ENCODE measurements at regions not wholly inside any gene's neighbourhood (a gene's known extent, or its start where the extent isn't known, plus 50 kb on each side); places are given as distances from the start of the nearest gene placed in this dataset.

DNA sequence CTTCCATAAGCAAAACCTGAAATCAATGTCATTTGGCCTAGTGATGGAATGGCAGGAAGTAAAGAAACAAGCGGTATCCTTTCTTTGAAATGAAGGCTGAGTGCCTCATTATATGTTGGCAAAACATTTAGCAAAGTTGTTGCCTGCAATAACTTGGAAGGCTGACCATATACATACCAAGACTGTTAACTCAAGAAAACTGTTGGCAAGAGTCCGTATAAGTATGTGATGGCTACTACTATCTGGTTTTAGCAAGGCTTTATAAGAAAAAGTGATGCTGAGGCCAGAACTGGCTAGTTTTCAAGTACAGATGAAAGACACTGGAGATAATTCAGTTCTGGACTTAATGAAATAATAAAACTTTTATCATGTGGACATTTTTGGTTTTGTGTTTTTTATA lies 356.2 kb downstream of the ZNF521 start:
- H3K14ac ChIP-seq (ENCODE audit: low read length): no peak overlapping the region
- H4K91ac ChIP-seq (ENCODE audit: low read depth, low read length, poor library complexity): no peak overlapping the region
- H2BK5ac ChIP-seq (ENCODE audit: low read length): no peak overlapping the region
- no peaks in the 10 kb centered on the region for H3K27me3 ChIP-seq (ENCODE audit: control insufficient read depth in 3 of 3, insufficient read depth in 3 of 3, low read depth in 1 of 3, low read length in 3 of 3)
- H3K4ac ChIP-seq (ENCODE audit: low read length): no peak overlapping the region
- H3K4me2 ChIP-seq (ENCODE audit: insufficient read depth, low read length, poor library complexity, severe bottlenecking): no peak overlapping the region
- no peak overlapping the region for H2BK120ac ChIP-seq (ENCODE audit: low read depth, low read length)
- no peak overlapping the region for H3K27ac ChIP-seq (replicated peaks; ENCODE audit: low read length)
- H3K9me3 ChIP-seq (replicated peaks in 1 of 2; ENCODE audit: control insufficient read depth in 2 of 2, insufficient read depth in 1 of 2, low read depth in 1 of 2, low read length in 2 of 2): peaks cover 0 to 22% of the 10 kb centered on the region in 2 donors
- no peak overlapping the region for H2AK5ac ChIP-seq (ENCODE audit: low read depth, low read length)
- no peak overlapping the region for H3K4me3 ChIP-seq (ENCODE audit: low read length in 2 of 2)
- no peak for DNase-seq (ENCODE audit: low spot score)
- H3K79me1 ChIP-seq (ENCODE audit: low read depth, low read length): no peaks in the 10 kb centered on the region
- H3K23ac ChIP-seq (ENCODE audit: low read depth, low read length, poor library complexity): no peak overlapping the region
- peaks cover 2 to 10% of the 10 kb centered on the region in 2 donors for H3K4me1 ChIP-seq (ENCODE audit: control insufficient read depth in 2 of 2, insufficient read depth in 1 of 2, low read depth in 1 of 2, low read length in 2 of 2)
- no CpG with 5 or more reads among the region's 2 CpGs for WGBS, 2 donors (ENCODE audit: extremely low coverage in 2 of 2, insufficient read length in 2 of 2, insufficient replicate concordance in 1 of 2)
- H2AFZ ChIP-seq (ENCODE audit: low read length): no peak overlapping the region
- H3K9ac ChIP-seq (ENCODE audit: low read depth, low read length, poor library complexity): no peak overlapping the region
- no peak overlapping the region for H2BK15ac ChIP-seq (ENCODE audit: low read length)
- no peak overlapping the region for H3K18ac ChIP-seq (ENCODE audit: low read length)
- no peaks in the 10 kb centered on the region for H3K36me3 ChIP-seq (replicated peaks in 1 of 2; ENCODE audit: control insufficient read depth in 2 of 2, insufficient read depth in 2 of 2, low read length in 2 of 2)
- H2BK12ac ChIP-seq (ENCODE audit: low read length): no peak overlapping the region
- H4K8ac ChIP-seq (ENCODE audit: low read depth, low read length): no peak overlapping the region

DNA sequence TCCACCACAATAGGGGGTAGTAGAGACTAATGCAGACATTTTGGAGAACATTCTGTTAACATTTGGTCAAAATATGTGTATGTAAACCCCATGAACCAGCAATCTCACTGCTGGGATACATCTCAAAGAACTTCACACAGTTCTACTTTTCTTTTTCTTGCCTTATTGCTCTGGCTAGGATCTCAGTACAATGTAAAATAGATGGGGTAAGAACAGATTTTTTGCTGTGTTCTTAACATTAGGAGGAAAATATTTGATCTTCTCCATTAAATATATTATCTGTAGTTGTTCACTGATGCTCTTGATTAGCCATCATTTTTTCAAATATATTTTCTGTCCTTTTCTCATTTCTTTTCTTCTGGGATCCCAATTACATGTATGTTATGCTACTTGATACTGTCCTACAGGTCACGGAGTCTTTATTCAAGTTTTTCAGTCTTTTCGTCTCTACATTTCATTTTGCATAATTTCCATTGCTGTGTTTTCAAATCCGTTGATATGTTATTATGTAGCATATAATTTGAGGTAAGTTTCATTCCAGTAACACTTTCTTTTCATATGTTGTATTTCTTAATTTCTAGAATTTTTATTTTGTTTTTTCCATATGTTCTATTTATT lies 352.2 kb downstream of the ZNF521 start:
- Histone ChIP-seq H3K9me3 (replicated peaks in 1 of 2; ENCODE audit: control insufficient read depth in 2 of 2, insufficient read depth in 1 of 2, low read depth in 1 of 2, low read length in 2 of 2) (peaks cover 0 to 20% of the 10 kb centered on the region in 2 donors), H2AK5ac (ENCODE audit: low read depth, low read length) (no peak overlapping the region), H4K8ac (ENCODE audit: low read depth, low read length) (no peak overlapping the region), H3K79me1 (ENCODE audit: low read depth, low read length) (no peaks in the 10 kb centered on the region), H3K4ac (ENCODE audit: low read length) (no peak overlapping the region), H2AFZ (ENCODE audit: low read length) (no peak overlapping the region), H3K9ac (ENCODE audit: low read depth, low read length, poor library complexity) (no peak overlapping the region), H3K18ac (ENCODE audit: low read length) (no peak overlapping the region), H3K4me3 (ENCODE audit: low read length in 2 of 2) (no peak overlapping the region), H3K27me3 (ENCODE audit: control insufficient read depth in 3 of 3, insufficient read depth in 3 of 3, low read depth in 1 of 3, low read length in 3 of 3) (no peaks in the 10 kb centered on the region), H3K23ac (ENCODE audit: low read depth, low read length, poor library complexity) (no peak overlapping the region), H4K91ac (ENCODE audit: low read depth, low read length, poor library complexity) (no peak overlapping the region), H3K36me3 (replicated peaks in 1 of 2; ENCODE audit: control insufficient read depth in 2 of 2, insufficient read depth in 2 of 2, low read length in 2 of 2) (no peaks in the 10 kb centered on the region), H2BK5ac (ENCODE audit: low read length) (no peak overlapping the region), H3K14ac (ENCODE audit: low read length) (no peak overlapping the region), H3K27ac (replicated peaks; ENCODE audit: low read length) (no peak overlapping the region), H2BK15ac (ENCODE audit: low read length) (no peak overlapping the region), H2BK120ac (ENCODE audit: low read depth, low read length) (no peak overlapping the region), H2BK12ac (ENCODE audit: low read length) (no peak overlapping the region), H3K4me1 (ENCODE audit: control insufficient read depth in 2 of 2, insufficient read depth in 1 of 2, low read depth in 1 of 2, low read length in 2 of 2) (no peaks in the 10 kb centered on the region), H3K4me2 (ENCODE audit: insufficient read depth, low read length, poor library complexity, severe bottlenecking) (no peak overlapping the region)
- no peak for DNase-seq (ENCODE audit: low spot score)
- no CpG with 5 or more reads among the region's 3 CpGs for WGBS, 2 donors (ENCODE audit: extremely low coverage in 2 of 2, insufficient read length in 2 of 2, insufficient replicate concordance in 1 of 2)

DNA sequence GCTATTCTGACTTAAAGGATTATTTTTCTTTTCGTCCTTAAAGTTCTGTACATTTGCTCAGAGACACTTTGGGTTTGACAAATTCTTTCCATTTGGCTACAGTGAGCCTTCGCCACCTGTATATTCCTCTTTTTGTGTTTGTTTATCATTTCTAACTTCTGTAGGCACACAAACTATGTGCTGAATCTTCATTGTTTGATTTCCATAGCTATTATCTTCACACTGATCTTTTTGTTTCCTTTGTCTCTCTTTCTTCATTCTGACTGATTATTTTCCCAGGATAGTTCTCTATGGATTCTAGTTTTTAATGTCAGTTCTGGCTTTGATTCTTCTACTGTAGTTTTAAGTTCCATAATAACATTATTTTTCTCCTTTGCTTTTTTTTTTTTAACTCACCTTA lies 350.2 kb downstream of the ZNF521 start:
- no peak overlapping the region for H3K23ac ChIP-seq (ENCODE audit: low read depth, low read length, poor library complexity)
- H3K14ac ChIP-seq (ENCODE audit: low read length): no peak overlapping the region
- peaks cover 2 to 9% of the 10 kb centered on the region in 2 donors for H3K4me1 ChIP-seq (ENCODE audit: control insufficient read depth in 2 of 2, insufficient read depth in 1 of 2, low read depth in 1 of 2, low read length in 2 of 2)
- H2BK15ac ChIP-seq (ENCODE audit: low read length): no peak overlapping the region
- no peaks in the 10 kb centered on the region for H3K36me3 ChIP-seq (replicated peaks in 1 of 2; ENCODE audit: control insufficient read depth in 2 of 2, insufficient read depth in 2 of 2, low read length in 2 of 2)
- WGBS, 2 donors (ENCODE audit: extremely low coverage in 2 of 2, insufficient read length in 2 of 2, insufficient replicate concordance in 1 of 2): no CpG with 5 or more reads among the region's 2 CpGs
- H2AK5ac ChIP-seq (ENCODE audit: low read depth, low read length): no peak overlapping the region
- H2AFZ ChIP-seq (ENCODE audit: low read length): no peak overlapping the region
- no peak overlapping the region for H3K4me3 ChIP-seq (ENCODE audit: low read length in 2 of 2)
- no peak overlapping the region for H3K27ac ChIP-seq (replicated peaks; ENCODE audit: low read length)
- peaks cover 0 to 19% of the 10 kb centered on the region in 2 donors for H3K9me3 ChIP-seq (replicated peaks in 1 of 2; ENCODE audit: control insufficient read depth in 2 of 2, insufficient read depth in 1 of 2, low read depth in 1 of 2, low read length in 2 of 2)
- H4K8ac ChIP-seq (ENCODE audit: low read depth, low read length): no peak overlapping the region
- no peak overlapping the region for H2BK120ac ChIP-seq (ENCODE audit: low read depth, low read length)
- H2BK5ac ChIP-seq (ENCODE audit: low read length): no peak overlapping the region
- no peak for DNase-seq (ENCODE audit: low spot score)
- no peak overlapping the region for H3K4me2 ChIP-seq (ENCODE audit: insufficient read depth, low read length, poor library complexity, severe bottlenecking)
- no peaks in the 10 kb centered on the region for H3K27me3 ChIP-seq (ENCODE audit: control insufficient read depth in 3 of 3, insufficient read depth in 3 of 3, low read depth in 1 of 3, low read length in 3 of 3)
- H3K79me1 ChIP-seq (ENCODE audit: low read depth, low read length): no peaks in the 10 kb centered on the region
- H4K91ac ChIP-seq (ENCODE audit: low read depth, low read length, poor library complexity): no peak overlapping the region
- H3K18ac ChIP-seq (ENCODE audit: low read length): no peak overlapping the region
- H3K9ac ChIP-seq (ENCODE audit: low read depth, low read length, poor library complexity): no peak overlapping the region
- no peak overlapping the region for H2BK12ac ChIP-seq (ENCODE audit: low read length)
- H3K4ac ChIP-seq (ENCODE audit: low read length): no peak overlapping the region

DNA sequence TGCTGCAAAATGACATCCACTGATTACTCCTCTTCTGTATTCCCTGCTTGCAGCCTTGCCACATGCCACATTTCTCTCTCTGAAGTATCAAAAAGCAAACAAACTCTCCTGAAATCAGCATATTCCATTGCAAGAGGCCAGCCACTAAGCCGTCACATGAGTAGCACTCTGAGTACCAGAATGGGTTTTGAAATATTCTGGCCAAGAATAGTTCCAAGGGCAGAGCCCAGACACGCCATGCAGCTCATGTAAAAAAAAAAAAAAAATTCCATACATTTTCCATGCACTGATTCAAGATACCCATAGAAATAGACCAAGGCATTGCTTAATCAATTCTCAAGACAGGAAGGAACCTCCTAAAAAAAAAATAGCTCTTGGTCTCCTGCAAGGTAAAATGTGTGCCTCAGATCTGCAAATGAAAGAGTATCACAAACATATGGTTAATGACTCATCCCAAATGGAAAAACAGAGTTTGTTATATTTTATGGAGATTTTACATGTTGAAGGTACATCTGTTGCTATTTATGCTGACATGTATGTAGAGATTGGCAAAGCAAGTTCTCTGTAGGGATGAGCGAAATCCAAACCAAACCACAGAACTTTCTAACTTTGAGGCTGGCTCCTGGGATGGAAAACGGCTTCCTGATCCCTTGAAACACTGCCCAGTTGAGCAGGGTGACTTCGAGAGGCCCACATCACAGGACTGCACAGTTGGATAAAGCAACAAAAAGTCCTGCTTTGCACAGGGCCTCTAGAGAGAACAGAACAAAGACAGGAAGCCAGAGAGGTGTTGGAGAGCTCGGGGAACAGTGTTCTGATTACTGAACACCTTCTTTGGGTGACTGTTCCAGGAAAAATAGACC lies 346.2 kb downstream of the ZNF521 start:
- Histone ChIP-seq H3K4me1 (ENCODE audit: control insufficient read depth in 2 of 2, insufficient read depth in 1 of 2, low read depth in 1 of 2, low read length in 2 of 2) (peaks cover 2 to 11% of the 10 kb centered on the region in 2 donors), H2BK120ac (ENCODE audit: low read depth, low read length) (no peak overlapping the region), H3K14ac (ENCODE audit: low read length) (no peak overlapping the region), H3K79me1 (ENCODE audit: low read depth, low read length) (no peaks in the 10 kb centered on the region), H3K27me3 (ENCODE audit: control insufficient read depth in 3 of 3, insufficient read depth in 3 of 3, low read depth in 1 of 3, low read length in 3 of 3) (no peaks in the 10 kb centered on the region), H2BK12ac (ENCODE audit: low read length) (no peak overlapping the region), H4K8ac (ENCODE audit: low read depth, low read length) (no peak overlapping the region), H2AK5ac (ENCODE audit: low read depth, low read length) (no peak overlapping the region), H3K9ac (ENCODE audit: low read depth, low read length, poor library complexity) (no peak overlapping the region), H3K4ac (ENCODE audit: low read length) (no peak overlapping the region), H2BK5ac (ENCODE audit: low read length) (no peak overlapping the region), H3K4me3 (ENCODE audit: low read length in 2 of 2) (no peak overlapping the region), H3K4me2 (ENCODE audit: insufficient read depth, low read length, poor library complexity, severe bottlenecking) (no peak overlapping the region), H2BK15ac (ENCODE audit: low read length) (no peak overlapping the region), H3K36me3 (replicated peaks in 1 of 2; ENCODE audit: control insufficient read depth in 2 of 2, insufficient read depth in 2 of 2, low read length in 2 of 2) (no peaks in the 10 kb centered on the region), H3K9me3 (replicated peaks in 1 of 2; ENCODE audit: control insufficient read depth in 2 of 2, insufficient read depth in 1 of 2, low read depth in 1 of 2, low read length in 2 of 2) (peaks cover 2 to 5% of the 10 kb centered on the region in 2 donors), H4K91ac (ENCODE audit: low read depth, low read length, poor library complexity) (no peak overlapping the region), H3K18ac (ENCODE audit: low read length) (no peak overlapping the region), H3K27ac (replicated peaks; ENCODE audit: low read length) (no peak overlapping the region), H3K23ac (ENCODE audit: low read depth, low read length, poor library complexity) (no peak overlapping the region), H2AFZ (ENCODE audit: low read length) (peak overlapping the region; percentile 69)
- no CpG with 5 or more reads among the region's 6 CpGs for WGBS, 2 donors (ENCODE audit: extremely low coverage in 2 of 2, insufficient read length in 2 of 2, insufficient replicate concordance in 1 of 2)
- DNase-seq (ENCODE audit: low spot score): no peak
